ENCODE measurements at regions not wholly inside any gene's neighbourhood (a gene's known extent, or its start where the extent isn't known, plus 50 kb on each side); places are given as distances from the start of the nearest gene placed in this dataset.

DNA sequence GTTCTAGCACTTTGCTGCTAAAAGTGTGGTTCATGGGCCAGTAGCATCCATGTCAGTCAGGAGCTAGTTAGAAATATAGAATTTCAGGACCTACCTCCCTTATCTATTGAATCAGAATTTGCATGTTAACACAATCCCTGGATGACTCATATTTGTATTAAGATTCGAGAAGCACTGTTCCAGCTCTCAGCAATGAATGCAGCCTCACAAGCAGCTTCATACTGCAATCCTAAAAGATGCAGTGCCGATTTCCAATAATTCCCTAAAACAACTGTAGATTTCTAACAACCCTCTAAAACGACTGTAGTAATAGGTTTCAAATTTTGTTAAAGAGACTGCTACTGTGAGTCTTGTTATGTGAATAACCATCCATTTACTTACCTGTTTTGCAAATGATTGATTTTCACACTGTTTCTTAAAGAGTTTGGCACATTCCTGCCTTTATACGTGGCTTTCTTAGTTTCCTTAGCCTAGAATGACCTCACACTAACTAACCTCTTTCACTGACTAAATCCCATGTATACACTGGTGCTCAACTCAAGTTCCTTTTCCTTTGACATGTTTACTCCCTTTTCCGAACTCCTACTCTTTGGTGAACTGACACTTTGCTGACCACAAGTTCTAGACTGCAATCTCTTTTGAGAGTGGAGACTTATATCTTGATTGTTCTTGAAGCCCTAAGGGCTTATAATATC lies 511.8 kb downstream of the METTL15 start:
- TF ChIP-seq, protein P1, sequence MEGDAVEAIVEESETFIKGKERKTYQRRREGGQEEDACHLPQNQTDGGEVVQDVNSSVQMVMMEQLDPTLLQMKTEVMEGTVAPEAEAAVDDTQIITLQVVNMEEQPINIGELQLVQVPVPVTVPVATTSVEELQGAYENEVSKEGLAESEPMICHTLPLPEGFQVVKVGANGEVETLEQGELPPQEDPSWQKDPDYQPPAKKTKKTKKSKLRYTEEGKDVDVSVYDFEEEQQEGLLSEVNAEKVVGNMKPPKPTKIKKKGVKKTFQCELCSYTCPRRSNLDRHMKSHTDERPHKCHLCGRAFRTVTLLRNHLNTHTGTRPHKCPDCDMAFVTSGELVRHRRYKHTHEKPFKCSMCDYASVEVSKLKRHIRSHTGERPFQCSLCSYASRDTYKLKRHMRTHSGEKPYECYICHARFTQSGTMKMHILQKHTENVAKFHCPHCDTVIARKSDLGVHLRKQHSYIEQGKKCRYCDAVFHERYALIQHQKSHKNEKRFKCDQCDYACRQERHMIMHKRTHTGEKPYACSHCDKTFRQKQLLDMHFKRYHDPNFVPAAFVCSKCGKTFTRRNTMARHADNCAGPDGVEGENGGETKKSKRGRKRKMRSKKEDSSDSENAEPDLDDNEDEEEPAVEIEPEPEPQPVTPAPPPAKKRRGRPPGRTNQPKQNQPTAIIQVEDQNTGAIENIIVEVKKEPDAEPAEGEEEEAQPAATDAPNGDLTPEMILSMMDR (IDR thresholded peaks at IDR 0.05), result no peak
- H3K27ac Mint-ChIP-seq, result no peak overlapping the region
- H3K4me1 Mint-ChIP-seq (ENCODE audit: low read depth), result no peaks in the 10 kb centered on the region
- POLR2A ChIA-PET, result no interaction called here
- no peaks in the 10 kb centered on the region for H3K36me3 Mint-ChIP-seq (ENCODE audit: low read depth)
- ATAC-seq (ENCODE audit: poor library complexity) (no peak), DNase-seq (no peak)
- Histone ChIP-seq H3K27ac (ENCODE audit: low read depth in 1 of 2, low read length in 2 of 2) (no peak overlapping the region), H3K9me3 (ENCODE audit: control insufficient read depth in 1 of 2, insufficient read depth in 1 of 2, low read length in 2 of 2) (no peaks in the 10 kb centered on the region), H3K36me3 (ENCODE audit: insufficient read depth, low read length) (no peaks in the 10 kb centered on the region), H3K4me3 (ENCODE audit: low read length) (no peak overlapping the region), H3K4me1 (ENCODE audit: insufficient read depth, low read length) (no peaks in the 10 kb centered on the region), H3K27me3 (ENCODE audit: control insufficient read depth in 1 of 2, insufficient read depth in 2 of 2, low read length in 2 of 2) (no peaks in the 10 kb centered on the region)
- CTCF ChIA-PET, result no interaction called here
- intact Hi-C loops (cut with DNase I, micrococcal nuclease), result no loop called here
- H3K4me3 Mint-ChIP-seq, result no peak overlapping the region
- H3K9me3 Mint-ChIP-seq, result peaks cover 8% of the 10 kb centered on the region
- no peaks in the 10 kb centered on the region for H3K27me3 Mint-ChIP-seq

DNA sequence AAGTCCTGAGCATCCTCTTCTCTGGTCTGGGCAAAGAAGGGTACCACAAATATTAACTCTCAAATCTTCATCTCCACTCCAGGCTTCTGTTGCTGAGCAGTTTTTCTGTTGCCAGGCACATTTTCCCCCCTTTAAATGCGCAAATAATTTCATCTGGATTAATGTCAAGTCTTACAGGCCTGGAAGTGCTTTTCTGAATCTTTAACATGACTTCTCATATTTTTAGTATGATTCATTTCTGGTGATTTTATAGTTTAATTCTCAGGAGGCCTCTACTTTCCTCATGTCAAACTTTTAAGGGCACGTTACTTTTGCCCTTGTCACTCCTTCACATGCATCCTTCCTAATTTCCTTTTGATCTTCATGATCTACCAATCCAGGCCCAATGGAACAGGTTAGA lies 510.2 kb downstream of the METTL15 start:
- Mint-ChIP-seq H3K36me3 (ENCODE audit: low read depth) (no peaks in the 10 kb centered on the region), H3K4me1 (ENCODE audit: low read depth) (no peaks in the 10 kb centered on the region), H3K9me3 (peaks cover 8% of the 10 kb centered on the region), H3K4me3 (no peak overlapping the region), H3K27me3 (no peaks in the 10 kb centered on the region), H3K27ac (no peak overlapping the region)
- no peak overlapping the region for H3K27ac ChIP-seq (ENCODE audit: low read depth in 1 of 2, low read length in 2 of 2)
- no peaks in the 10 kb centered on the region for H3K36me3 ChIP-seq (ENCODE audit: insufficient read depth, low read length)
- TF ChIP-seq, protein P1 (IDR thresholded peaks at IDR 0.05), result no peak
- no peaks in the 10 kb centered on the region for H3K27me3 ChIP-seq (ENCODE audit: control insufficient read depth in 1 of 2, insufficient read depth in 2 of 2, low read length in 2 of 2)
- no peaks in the 10 kb centered on the region for H3K9me3 ChIP-seq (ENCODE audit: control insufficient read depth in 1 of 2, insufficient read depth in 1 of 2, low read length in 2 of 2)
- CTCF ChIA-PET, result no interaction called here
- intact Hi-C loops (cut with DNase I, micrococcal nuclease), result no loop called here
- POLR2A ChIA-PET, result no interaction called here
- no peak for ATAC-seq (ENCODE audit: poor library complexity)
- no peak for DNase-seq
- no peaks in the 10 kb centered on the region for H3K4me1 ChIP-seq (ENCODE audit: insufficient read depth, low read length)
- no peak overlapping the region for H3K4me3 ChIP-seq (ENCODE audit: low read length)

DNA sequence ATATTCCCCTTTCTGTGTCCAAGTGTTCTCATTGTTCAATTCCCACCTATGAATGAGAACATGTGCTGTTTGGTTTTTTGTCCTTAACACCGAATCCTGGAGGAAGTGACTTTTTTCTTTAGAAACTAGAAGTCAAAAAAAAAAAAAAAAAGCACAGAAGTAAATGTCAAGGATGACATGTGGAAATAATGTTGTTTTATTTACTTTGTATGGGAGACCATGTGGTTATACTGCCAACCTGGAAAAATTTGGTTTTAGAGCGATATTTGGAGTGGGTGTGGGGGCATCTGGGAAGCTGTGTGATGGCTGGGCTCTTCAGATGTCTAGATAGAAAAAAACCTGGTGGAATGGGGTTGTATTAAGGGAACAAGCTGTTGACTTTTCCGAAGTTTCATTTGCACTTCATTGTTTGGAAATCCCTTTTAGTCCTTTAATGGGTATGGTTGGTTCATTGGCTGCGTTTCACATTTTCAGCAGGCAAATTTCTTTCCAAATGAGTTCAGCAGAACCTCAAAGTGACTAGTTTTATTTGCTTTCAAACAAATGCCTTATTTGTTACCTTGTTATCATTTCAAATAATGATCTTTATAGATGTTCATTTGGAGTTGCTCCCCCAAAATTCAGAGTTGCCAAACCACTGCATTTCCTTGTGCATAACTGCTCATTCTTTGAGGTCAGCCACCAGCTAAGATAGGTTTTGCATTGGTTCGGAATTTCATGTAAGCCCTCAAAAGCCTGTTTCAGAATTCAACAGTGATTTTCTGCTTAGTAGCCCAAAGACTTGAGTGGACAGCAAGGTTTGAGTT lies 508.2 kb downstream of the METTL15 start:
- H3K27ac Mint-ChIP-seq, result no peak overlapping the region
- intact Hi-C loops (cut with DNase I, micrococcal nuclease), result no loop called here
- H3K36me3 Mint-ChIP-seq (ENCODE audit: low read depth), result no peaks in the 10 kb centered on the region
- H3K4me3 Mint-ChIP-seq, result no peak overlapping the region
- H3K4me1 Mint-ChIP-seq (ENCODE audit: low read depth), result no peaks in the 10 kb centered on the region
- Histone ChIP-seq H3K36me3 (ENCODE audit: insufficient read depth, low read length) (no peaks in the 10 kb centered on the region), H3K4me3 (ENCODE audit: low read length) (no peak overlapping the region), H3K9me3 (ENCODE audit: control insufficient read depth in 1 of 2, insufficient read depth in 1 of 2, low read length in 2 of 2) (no peaks in the 10 kb centered on the region), H3K27ac (ENCODE audit: low read depth in 1 of 2, low read length in 2 of 2) (no peak overlapping the region), H3K4me1 (ENCODE audit: insufficient read depth, low read length) (no peaks in the 10 kb centered on the region), H3K27me3 (ENCODE audit: control insufficient read depth in 1 of 2, insufficient read depth in 2 of 2, low read length in 2 of 2) (no peaks in the 10 kb centered on the region)
- ChIA-PET CTCF (no interaction called here), POLR2A (no interaction called here)
- DNase-seq (no peak), ATAC-seq (ENCODE audit: poor library complexity) (no peak)
- H3K9me3 Mint-ChIP-seq, result peaks cover 4% of the 10 kb centered on the region
- TF ChIP-seq, protein P1 (IDR thresholded peaks at IDR 0.05), result no peak
- H3K27me3 Mint-ChIP-seq, result no peaks in the 10 kb centered on the region

Data from CD4-positive, alpha-beta T cell (primary cell).